Erythroblast (primary cell): ENCODE measurements at regions not wholly inside any gene's neighbourhood (a gene's known extent, or its start where the extent isn't known, plus 50 kb on each side); places are given as distances from the start of the nearest gene placed in this dataset.

Source experiments
- DNase-seq, 2 experiments: peaks; one replicate each; lab custom pipeline; 2025; lab: John Stamatoyannopoulos, UW
- GATA1 ChIP-seq: IDR thresholded peaks from 2 replicates; pipeline ENCODE4 v1.6.1; 2011; ENCODE audit warnings: low read depth, mild to moderate bottlenecking, control low read depth, low read length, moderate library complexity
- POLR2A ChIP-seq: IDR thresholded peaks from 2 replicates; pipeline ENCODE4 v1.6.1; 2011; ENCODE audit warnings: mild to moderate bottlenecking, low read length

GRCh38 chr10:131431533-131431932 is 120.0 kb upstream of the TCERG1L start:
- TF ChIP-seq POLR2A = no peak
- no peak for TF ChIP-seq GATA1
- DNase-seq = no peak

GRCh38 chr10:131431978-131432690 is 120.6 kb upstream of the TCERG1L start:
- no peak for DNase-seq
- TF ChIP-seq GATA1 = no peak
- TF ChIP-seq POLR2A = no peak

DNA sequence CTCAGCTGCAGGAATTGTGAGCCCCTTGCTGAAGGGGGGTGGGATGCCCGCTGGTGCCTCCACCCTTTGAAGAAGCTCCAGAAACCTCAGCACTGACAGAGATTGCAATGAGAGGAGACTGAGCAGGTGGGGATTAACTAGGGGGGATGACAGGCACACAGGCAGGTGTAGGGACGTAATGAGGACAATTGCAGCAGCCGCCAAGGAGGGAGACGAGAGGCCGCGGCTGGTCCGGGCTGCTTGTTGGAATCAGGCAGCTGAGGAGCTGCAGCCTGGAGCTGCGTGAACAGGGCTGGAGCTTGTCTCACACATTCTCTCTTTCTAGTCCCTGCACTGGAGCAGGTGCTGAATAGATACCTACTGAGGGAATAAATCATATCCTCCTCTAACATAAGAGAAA is 122.0 kb upstream of the TCERG1L start:
- no peak for DNase-seq
- TF ChIP-seq GATA1 = no peak

DNA sequence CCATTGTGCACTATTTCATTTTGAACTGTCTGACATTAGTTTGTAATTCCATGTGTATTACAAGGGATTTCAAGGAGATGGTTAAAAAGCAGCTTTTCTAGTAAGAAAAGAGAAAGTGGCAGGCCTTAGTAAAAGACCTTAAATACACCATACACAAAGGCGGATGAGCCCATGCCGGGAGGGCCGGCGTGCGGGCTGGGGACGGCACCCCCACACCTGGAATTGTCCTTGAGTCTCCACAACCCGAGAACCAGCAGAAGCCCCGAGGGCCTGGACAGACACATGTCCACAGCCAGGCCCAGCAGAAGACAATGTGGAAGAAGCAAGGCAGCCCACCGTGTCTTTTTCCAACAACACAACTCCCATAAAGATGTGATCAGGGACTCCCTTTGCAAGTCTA is 123.7 kb upstream of the TCERG1L start:
- DNase-seq = no peak

DNA sequence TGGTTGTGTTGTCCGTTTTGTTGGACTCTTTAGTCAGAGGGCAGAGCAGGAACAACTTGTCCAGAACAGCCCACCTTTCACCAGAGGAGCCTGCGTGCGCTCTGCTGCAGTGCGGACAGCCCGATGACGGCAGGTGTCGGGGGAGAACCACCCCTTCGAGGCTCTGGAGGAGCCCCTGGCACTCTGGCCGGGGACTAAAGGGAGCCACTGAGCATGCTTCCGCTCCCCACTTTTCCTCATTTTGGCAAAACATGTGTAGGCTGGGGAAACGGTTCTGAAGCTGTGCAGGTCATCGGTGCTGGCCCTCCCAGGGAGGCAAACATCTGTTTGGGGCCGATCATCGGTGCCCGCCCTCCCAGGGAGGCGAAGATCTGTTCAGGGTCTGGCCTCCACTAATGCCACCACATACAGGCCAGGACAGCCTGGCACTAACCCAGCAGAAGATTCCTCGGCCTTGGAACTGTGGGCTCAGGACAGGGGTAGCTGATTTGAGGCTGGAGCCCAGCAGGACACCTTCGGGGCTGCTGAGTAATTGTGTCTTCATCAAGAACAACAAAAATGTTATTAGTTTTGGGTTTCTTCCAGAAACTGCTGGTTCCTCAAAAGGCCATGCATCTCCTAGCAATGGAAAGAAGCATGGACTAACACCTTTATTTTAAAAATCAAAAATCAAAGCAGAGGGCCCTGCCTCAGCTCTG is 124.4 kb upstream of the TCERG1L start:
- no peak for TF ChIP-seq GATA1
- no peak for TF ChIP-seq POLR2A
- DNase-seq = no peak

More for the DNA sequence above, 123.7 kb upstream of the TCERG1L start:
- TF ChIP-seq POLR2A (no peak), GATA1 (no peak)

- DNase-seq = no peak
- TF ChIP-seq GATA1 = no peak
- TF ChIP-seq POLR2A = no peak
These were observed 124.9 kb upstream of the TCERG1L start for GRCh38 chr10:131436458-131436857.

DNA sequence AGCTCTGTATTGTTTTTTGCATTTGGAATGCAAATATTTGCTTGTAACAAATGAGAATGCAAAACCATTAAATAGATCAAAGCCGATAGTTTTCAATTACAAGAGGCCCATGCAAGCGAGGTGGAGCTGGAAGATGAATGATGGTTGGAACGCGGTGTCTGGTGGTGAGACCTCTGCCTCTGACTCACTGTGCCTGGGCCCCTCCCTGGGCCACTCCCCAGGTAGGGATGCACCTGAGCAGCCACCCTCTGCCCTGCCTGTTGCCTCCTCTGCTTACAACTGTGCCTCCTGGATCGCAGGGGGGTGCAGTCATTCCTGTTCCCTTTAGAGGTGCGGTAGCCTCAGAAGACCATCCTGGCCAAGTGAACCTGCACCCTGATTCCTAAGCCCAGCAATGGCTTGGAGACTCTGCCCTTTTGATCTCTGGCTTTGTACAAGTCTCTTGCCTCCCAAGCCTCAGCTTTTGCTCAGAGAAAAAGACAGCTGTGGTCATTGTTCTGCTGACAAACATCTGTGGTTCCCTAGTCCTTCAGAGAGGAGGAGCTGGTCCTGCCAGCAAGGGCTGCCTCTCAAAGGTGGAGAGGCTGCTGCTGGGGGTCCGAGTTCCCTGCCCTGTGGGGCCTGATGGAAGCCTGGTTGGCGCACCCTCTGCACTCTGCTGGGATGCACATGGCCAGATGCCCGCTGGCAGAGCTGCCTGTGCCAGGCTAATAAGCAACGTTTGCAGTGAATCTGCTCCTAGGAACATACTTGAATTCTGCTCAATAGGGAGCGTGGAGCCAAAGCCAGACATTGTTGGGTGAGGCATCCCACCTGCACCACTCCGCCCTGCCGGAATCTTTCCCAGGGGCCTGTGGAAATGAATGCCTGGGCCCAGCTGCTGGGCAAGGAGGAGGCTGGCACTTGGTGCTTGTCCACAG is 126.3 kb upstream of the TCERG1L start:
- no peak for DNase-seq

GRCh38 chr10:131438665-131439064 is 127.1 kb upstream of the TCERG1L start:
- no peak for DNase-seq
- no peak for TF ChIP-seq POLR2A
- TF ChIP-seq GATA1 = no peak

More for the DNA sequence above, 126.3 kb upstream of the TCERG1L start:
- TF ChIP-seq GATA1 (no peak), POLR2A (no peak)

DNA sequence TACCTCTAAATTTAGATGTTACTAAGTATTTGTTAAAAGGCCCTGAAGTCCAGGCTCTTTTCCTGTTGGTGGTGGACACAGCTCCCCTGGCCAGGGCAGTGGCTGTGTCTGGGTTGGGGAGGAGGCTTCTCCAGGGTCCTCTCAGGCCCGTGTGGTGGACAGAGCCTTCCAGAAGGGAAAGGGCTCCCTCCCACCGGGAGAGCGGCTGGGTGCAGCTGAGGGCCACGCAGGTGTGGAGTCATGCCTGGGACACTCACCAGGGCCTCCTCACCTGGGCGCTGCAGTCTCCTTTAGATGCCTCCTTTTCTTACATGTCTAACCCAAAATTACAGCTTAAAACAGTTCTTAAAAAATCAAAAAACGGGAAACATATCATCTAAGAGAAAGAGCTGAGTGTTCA is 128.2 kb upstream of the TCERG1L start:
- no peak for DNase-seq
- TF ChIP-seq POLR2A (no peak), GATA1 (no peak)

DNA sequence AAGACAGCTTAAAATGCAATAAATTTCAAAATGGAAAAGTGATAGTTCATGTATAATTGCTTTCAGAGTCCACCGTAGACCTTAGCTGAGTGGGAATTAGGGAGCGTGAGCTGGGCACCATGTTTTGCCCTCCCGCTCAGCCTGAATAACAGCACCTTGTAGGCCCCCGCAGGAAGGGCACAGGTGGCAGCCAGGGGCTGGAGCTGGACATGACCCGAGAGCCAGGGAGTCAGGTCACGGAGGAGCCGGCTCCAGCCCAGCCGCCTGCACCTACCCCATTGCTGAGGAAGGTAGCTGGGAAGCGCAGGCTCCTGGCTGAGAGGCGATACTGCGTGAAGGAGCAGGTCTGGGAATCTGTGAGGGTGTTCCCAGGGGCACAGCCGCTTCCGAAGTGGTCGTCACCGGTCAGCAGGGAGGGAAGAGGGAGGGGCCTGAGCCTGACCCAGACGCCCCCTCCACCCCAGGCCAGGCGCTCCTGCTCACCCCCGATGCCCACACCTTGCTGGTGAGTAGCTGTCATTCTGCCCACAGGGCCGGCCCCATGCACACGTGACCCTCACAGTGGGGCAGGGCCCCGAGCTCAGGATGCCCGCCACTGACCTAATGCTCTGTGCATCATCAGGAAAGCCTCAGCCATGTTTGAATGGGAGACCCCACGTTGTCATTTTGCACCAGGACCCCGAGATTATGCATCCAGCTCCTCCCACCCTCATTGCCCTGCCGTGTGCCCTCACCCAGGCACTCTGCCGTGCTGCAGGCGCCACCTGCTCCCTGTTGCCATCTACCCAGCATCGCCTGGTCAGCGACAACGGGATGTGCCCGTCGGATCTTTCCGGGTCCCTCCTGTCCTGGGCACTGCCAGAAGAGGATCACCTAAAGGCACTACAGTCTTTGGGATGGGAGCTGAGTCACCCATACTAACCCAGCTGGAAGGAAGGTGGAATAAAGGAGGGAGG is 129.2 kb upstream of the TCERG1L start:
- no peak for DNase-seq
- TF ChIP-seq POLR2A (no peak), GATA1 (no peak)

DNA sequence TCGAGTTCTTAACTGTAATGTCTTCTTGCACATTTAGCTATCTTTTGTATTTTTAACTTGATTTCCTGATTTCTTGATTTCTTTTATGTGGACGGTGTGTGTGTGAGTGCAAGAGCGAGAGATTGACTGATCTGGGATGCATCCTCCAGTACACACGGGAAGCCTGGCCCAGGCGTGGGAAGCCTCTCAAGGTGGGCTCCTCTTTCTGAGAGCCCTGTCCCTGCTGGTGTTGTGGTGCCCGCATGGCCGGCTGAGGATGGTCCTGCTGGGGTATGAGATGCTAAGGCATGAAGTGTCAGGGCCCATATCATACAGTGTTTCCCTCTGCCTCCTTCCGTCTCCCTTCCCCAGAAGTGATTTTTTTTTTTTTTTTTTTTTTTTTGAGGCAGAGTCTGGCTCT is 130.8 kb upstream of the TCERG1L start:
- DNase-seq = no peak
- no peak for TF ChIP-seq POLR2A
- no peak for TF ChIP-seq GATA1

DNA sequence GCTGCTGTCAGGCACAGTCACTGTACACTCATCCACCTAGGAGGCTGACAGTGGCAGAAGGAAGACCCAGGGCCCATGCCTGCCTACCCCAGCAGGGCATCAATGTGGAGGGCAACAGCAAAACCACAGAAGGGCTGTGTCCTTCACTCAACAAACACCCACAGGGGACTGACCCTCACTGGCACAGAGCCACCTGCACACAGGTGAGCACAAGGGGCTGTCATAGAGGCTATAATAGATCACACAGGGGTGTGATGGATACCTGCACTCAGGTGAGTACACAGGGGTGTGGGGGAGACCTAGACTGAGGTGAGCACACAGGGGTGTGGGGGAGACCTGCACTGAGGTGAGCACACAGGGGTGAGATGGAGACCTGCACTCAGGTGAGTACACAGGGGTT is 132.8 kb upstream of the TCERG1L start:
- TF ChIP-seq POLR2A = no peak
- DNase-seq = no peak
